GM12878 (cell line): ENCODE measurements at regions not wholly inside any gene's neighbourhood (a gene's known extent, or its start where the extent isn't known, plus 50 kb on each side); places are given as distances from the start of the nearest gene placed in this dataset.

Experiments
- ATAC-seq: fragments of 200-7000 bp; cut with Tn5 transposase; 3 replicates; pipeline ENCODE4 v1.9.1; 2020; ENCODE audit warnings: mild to moderate bottlenecking, moderate library complexity
- BruUV-seq: library from RNA; stranded (reverse); fragments of 400-500 nt; replicated peaks from 2 replicates; lab custom pipeline; 2021; lab: Mats Ljungman, UMichigan
- CTCF ChIA-PET: fragments of 300-600 bp; sonication (Branson Sonifier 250); formaldehyde crosslinking; extraction: SDS; loops from one replicate; lab custom pipeline; 2021; ENCODE audit warnings: inconsistent platforms; lab: Yijun Ruan, JAX
- POLR2A ChIA-PET: fragments of 350-600 bp; formaldehyde crosslinking; extraction: SDS; loops from one replicate; lab custom pipeline; 2021; ENCODE audit warnings: inconsistent platforms; lab: Charles Lee
- RAD21 ChIA-PET: fragments of 300-600 bp; sonication (Branson Sonifier 250); formaldehyde crosslinking; loops from one replicate; lab custom pipeline; 2023; ENCODE audit warnings: antibody characterized with exemption; ENCODE audit not compliant: unreplicated experiment; lab: Charles Lee
- SMC1A ChIA-PET: fragments of 300-600 bp; sonication (Branson Sonifier 250); formaldehyde crosslinking; loops from one replicate; lab custom pipeline; 2023; ENCODE audit not compliant: unreplicated experiment, uncharacterized antibody; lab: Charles Lee
- DNase-seq: peaks from one replicate; pipeline ENCODE4 v3.0.0-alpha.2; 2011; ENCODE audit warnings: low read depth, low spot score
- FAIRE-seq: peaks from 3 replicates; lab custom pipeline; 2011; peaks lifted over from hg19 to GRCh38; lab: Jason Lieb, UNC
- H2AFZ ChIP-seq: 2 replicates; pipeline ENCODE4 v1.6.0; 2011; ENCODE audit warnings: low read depth, low read length, control low read depth; ENCODE audit not compliant: control insufficient read depth
- H3K27ac ChIP-seq: 2 replicates; pipeline ENCODE4 v1.5.1; 2011; ENCODE audit warnings: control low read depth; ENCODE audit not compliant: control insufficient read depth, insufficient read depth
- H3K27me3 ChIP-seq, 2 experiments: replicated peaks in 1 of 2; 2 replicates each; pipeline versions ENCODE4 v1.6.0 to v1.6.1; 2011; ENCODE audit warnings: low read length in 1 of 2; ENCODE audit not compliant: control insufficient read depth in 2 of 2, insufficient read depth in 2 of 2
- H3K36me3 ChIP-seq, 2 experiments: 2 replicates each; pipeline ENCODE4 v1.5.1; 2011; ENCODE audit warnings: low read length in 1 of 2; ENCODE audit not compliant: control insufficient read depth in 2 of 2, insufficient read depth in 2 of 2
- H3K4me1 ChIP-seq: 2 replicates; pipeline ENCODE4 v1.6.1; 2011; ENCODE audit warnings: mild to moderate bottlenecking, low read length, moderate library complexity, mixed read lengths; ENCODE audit not compliant: control insufficient read depth, insufficient read depth
- H3K4me2 ChIP-seq: 2 replicates; pipeline ENCODE4 v1.6.0; 2011; ENCODE audit warnings: control low read depth; ENCODE audit not compliant: control insufficient read depth, insufficient read depth
- H3K4me3 ChIP-seq: fragments of 200-600 bp; sonication (generic); 2 replicates; pipeline ENCODE4 v1.5.1; 2016
- H3K79me2 ChIP-seq: 2 replicates; pipeline ENCODE4 v1.6.0; 2011; ENCODE audit warnings: low read length; ENCODE audit not compliant: control insufficient read depth, insufficient read depth
- H3K9ac ChIP-seq: 2 replicates; pipeline ENCODE4 v1.8.0; 2011; ENCODE audit warnings: low read length, control low read depth, mixed read lengths; ENCODE audit not compliant: control insufficient read depth, insufficient read depth
- H3K9me3 ChIP-seq: replicated peaks from 3 replicates; pipeline ENCODE4 v1.5.1; 2011; ENCODE audit warnings: mild to moderate bottlenecking, low read length; ENCODE audit not compliant: control insufficient read depth, insufficient read depth
- H4K20me1 ChIP-seq: 2 replicates; pipeline ENCODE4 v1.6.0; 2011; ENCODE audit not compliant: control insufficient read depth, insufficient read depth
- BMI1 ChIP-seq: fragments of 450-650 bp; IDR thresholded peaks from 2 replicates; pipeline ENCODE4 v1.6.1; 2016; ENCODE audit warnings: mild to moderate bottlenecking, moderate library complexity, borderline replicate concordance
- HCFC1 ChIP-seq: fragments of 150-350 bp; IDR thresholded peaks from 2 replicates; pipeline ENCODE4 v1.6.1; 2014; ENCODE audit warnings: low read length
- NFIC ChIP-seq: IDR thresholded peaks from 2 replicates; pipeline ENCODE4 v1.6.1; 2012; ENCODE audit warnings: low read depth, mild to moderate bottlenecking, inconsistent platforms, low read length, moderate library complexity
- NFYB ChIP-seq: IDR thresholded peaks from 2 replicates; pipeline ENCODE4 v1.6.1; 2011; ENCODE audit warnings: low read depth, mild to moderate bottlenecking, low read length, improper control_type of control experiment, moderate library complexity; ENCODE audit not compliant: insufficient read depth
- SUPT20H ChIP-seq: IDR thresholded peaks from 2 replicates; pipeline ENCODE4 v1.6.1; 2011; ENCODE audit warnings: low read depth, mild to moderate bottlenecking, low read length, moderate library complexity, borderline replicate concordance; ENCODE audit not compliant: control insufficient read depth
- YBX1 ChIP-seq: fragments of 450-650 bp; IDR thresholded peaks from 2 replicates; pipeline ENCODE4 v1.6.1; 2016; ENCODE audit warnings: antibody characterized with exemption
- ZNF217 ChIP-seq: fragments of 450-650 bp; IDR thresholded peaks from 2 replicates; pipeline ENCODE4 v1.6.1; 2017; ENCODE audit warnings: antibody characterized with exemption, mild to moderate bottlenecking
- WGBS: methylation state at CpG from one replicate; pipeline ENCODE4 v1.1.6; 2016; ENCODE audit warnings: low lambda C conversion rate; ENCODE audit not compliant: insufficient replicate concordance, insufficient coverage; ENCODE audit errors: missing lambda C conversion rate; 5-methylcytosine and 5-hydroxymethylcytosine counted together
- in situ Hi-C: fragments of 300-500 bp; cut with MboI; formaldehyde crosslinking; loops from 9 replicates; pipeline ENCODE4 v1.14.3; 2018; ENCODE audit warnings: mixed read lengths
- intact Hi-C: fragments of 100-400 bp; cut with micrococcal nuclease; formaldehyde crosslinking; loops from one replicate; pipeline ENCODE4 v1.14.2; 2022; ENCODE audit not compliant: unreplicated experiment
- TF ChIP-seq, protein P1 (sequence below): fragments of 450-650 bp; IDR thresholded peaks from 2 replicates; pipeline ENCODE4 v1.6.1; 2018; ENCODE audit warnings: borderline replicate concordance, mild to moderate bottlenecking; ENCODE audit not compliant: partially characterized antibody

DNA sequence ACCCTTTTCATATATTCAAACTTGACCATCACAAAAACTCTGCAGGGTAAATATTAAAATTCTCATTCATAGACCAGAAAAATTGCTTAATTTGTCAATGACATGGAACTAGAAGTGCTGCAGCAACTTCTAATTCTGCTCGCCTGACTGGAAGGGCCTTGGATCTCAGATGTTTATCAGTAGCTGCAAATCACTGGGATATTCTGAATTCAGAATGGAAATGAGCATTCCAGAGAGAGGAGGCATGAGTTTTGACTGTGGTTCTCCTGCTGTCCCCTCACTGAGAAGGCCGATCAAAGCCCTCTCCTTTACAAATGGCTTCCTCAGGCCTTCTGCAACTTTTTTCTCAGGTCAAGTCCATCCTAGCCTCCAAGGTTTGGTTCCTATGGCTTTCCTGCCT is 171.3 kb upstream of the FAM78B start:
- Histone ChIP-seq H2AFZ (no peak overlapping the region), H3K27me3 (no peaks in the 10 kb centered on the region), H3K9ac (no peak overlapping the region), H3K4me2 (no peak overlapping the region), H3K9me3 (no peaks in the 10 kb centered on the region), H3K36me3 (no peaks in the 10 kb centered on the region), H3K27ac (no peak overlapping the region), H3K79me2 (no peaks in the 10 kb centered on the region), H3K4me1 (no peaks in the 10 kb centered on the region), H4K20me1 (no peaks in the 10 kb centered on the region), H3K4me3 (no peak overlapping the region)
- intact Hi-C loops (no loop called here), in situ Hi-C loops (no loop called here)
- DNase-seq = no peak
- no TSS peak for BruUV-seq
- ChIA-PET POLR2A (no interaction called here), RAD21 (no interaction called here), SMC1A (no interaction called here), CTCF (no interaction called here)
- no peak for FAIRE-seq
- TF ChIP-seq NFYB = no peak
- TF ChIP-seq SUPT20H = no peak
- TF ChIP-seq ZNF217 = no peak
- TF ChIP-seq HCFC1 = no peak
- TF ChIP-seq, protein P1, sequence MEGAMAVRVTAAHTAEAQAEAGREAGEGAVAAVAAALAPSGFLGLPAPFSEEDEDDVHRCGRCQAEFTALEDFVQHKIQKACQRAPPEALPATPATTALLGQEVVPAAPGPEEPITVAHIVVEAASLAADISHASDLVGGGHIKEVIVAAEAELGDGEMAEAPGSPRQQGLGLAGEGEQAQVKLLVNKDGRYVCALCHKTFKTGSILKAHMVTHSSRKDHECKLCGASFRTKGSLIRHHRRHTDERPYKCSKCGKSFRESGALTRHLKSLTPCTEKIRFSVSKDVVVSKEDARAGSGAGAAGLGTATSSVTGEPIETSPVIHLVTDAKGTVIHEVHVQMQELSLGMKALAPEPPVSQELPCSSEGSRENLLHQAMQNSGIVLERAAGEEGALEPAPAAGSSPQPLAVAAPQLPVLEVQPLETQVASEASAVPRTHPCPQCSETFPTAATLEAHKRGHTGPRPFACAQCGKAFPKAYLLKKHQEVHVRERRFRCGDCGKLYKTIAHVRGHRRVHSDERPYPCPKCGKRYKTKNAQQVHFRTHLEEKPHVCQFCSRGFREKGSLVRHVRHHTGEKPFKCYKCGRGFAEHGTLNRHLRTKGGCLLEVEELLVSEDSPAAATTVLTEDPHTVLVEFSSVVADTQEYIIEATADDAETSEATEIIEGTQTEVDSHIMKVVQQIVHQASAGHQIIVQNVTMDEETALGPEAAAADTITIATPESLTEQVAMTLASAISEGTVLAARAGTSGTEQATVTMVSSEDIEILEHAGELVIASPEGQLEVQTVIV = no peak
- TF ChIP-seq BMI1 = no peak
- no peak for TF ChIP-seq NFIC
- no peak for TF ChIP-seq YBX1
- no peak for ATAC-seq
- 50% methylated on average over 2 of the region's 2 CpGs for WGBS
